ENCODE measurements at regions not wholly inside any gene's neighbourhood (a gene's known extent, or its start where the extent isn't known, plus 50 kb on each side); places are given as distances from the start of the nearest gene placed in this dataset.
A peak's percentile ranks its signal among the peaks of the same experiment; 100 is the strongest.
"Not testable (repeated sequence)": the region's sequence is repeated elsewhere in the genome, so short reads cannot be mapped to it uniquely, and the experiment has no call there.

GRCh38 chr9:33623658-33624586 lies 99.9 kb downstream of the ANKRD18B start:
- Histone ChIP-seq H3K27me3 (ENCODE audit: insufficient read depth, low read depth) (no peaks in the 10 kb centered on the region), H3K4me1 (replicated peaks; ENCODE audit: insufficient read depth) (peaks cover 10% of the 10 kb centered on the region), H3F3A (ENCODE audit: insufficient read depth, low read depth) (no peaks in the 10 kb centered on the region), H3K9me2 (ENCODE audit: insufficient read depth) (no peaks in the 10 kb centered on the region), H3K79me2 (ENCODE audit: low read depth) (no peaks in the 10 kb centered on the region), H3K9me3 (ENCODE audit: insufficient read depth, low read depth) (no peaks in the 10 kb centered on the region), H3K4me2 (peak overlapping the region; percentile 60), H3K4me3 (no peak overlapping the region), H2AFZ (no peak overlapping the region), H3K27ac (no peak overlapping the region), H4K20me1 (ENCODE audit: insufficient read depth) (no peaks in the 10 kb centered on the region), H3K36me3 (ENCODE audit: low read depth) (no peaks in the 10 kb centered on the region)
- DNase-seq: peak; percentile 52 to 64
- no TSS peak for BruUV-seq (replicated peaks)
- ChIA-PET POLR2A (ENCODE audit: unreplicated experiment) (no interaction called here), CTCF (interaction anchor here (0.6 to 1.1 kb wide), 11 partner anchors 94 to 467 kb away, joined by 3 to 12 read pairs (median 7); partner anchors contain the start of gene NOL6)
- no peak for TF ChIP-seq EZH2 (IDR thresholded peaks at IDR 0.05; ENCODE audit: low read depth)
- TF ChIP-seq, protein P1, sequence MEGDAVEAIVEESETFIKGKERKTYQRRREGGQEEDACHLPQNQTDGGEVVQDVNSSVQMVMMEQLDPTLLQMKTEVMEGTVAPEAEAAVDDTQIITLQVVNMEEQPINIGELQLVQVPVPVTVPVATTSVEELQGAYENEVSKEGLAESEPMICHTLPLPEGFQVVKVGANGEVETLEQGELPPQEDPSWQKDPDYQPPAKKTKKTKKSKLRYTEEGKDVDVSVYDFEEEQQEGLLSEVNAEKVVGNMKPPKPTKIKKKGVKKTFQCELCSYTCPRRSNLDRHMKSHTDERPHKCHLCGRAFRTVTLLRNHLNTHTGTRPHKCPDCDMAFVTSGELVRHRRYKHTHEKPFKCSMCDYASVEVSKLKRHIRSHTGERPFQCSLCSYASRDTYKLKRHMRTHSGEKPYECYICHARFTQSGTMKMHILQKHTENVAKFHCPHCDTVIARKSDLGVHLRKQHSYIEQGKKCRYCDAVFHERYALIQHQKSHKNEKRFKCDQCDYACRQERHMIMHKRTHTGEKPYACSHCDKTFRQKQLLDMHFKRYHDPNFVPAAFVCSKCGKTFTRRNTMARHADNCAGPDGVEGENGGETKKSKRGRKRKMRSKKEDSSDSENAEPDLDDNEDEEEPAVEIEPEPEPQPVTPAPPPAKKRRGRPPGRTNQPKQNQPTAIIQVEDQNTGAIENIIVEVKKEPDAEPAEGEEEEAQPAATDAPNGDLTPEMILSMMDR (conservative IDR thresholded peaks at IDR 0.05): peak; percentile 80
- intact Hi-C loops (cut with micrococcal nuclease; ENCODE audit: unreplicated experiment): loop anchor here (1.0 to 2.0 kb wide), 3 partner anchors 98 to 395 kb away; partner anchors contain the start of gene NFX1

- intact Hi-C loops (cut with micrococcal nuclease; ENCODE audit: unreplicated experiment); H3F3A ChIP-seq (ENCODE audit: insufficient read depth, low read depth); H3K79me2 ChIP-seq (ENCODE audit: low read depth); H3K27ac ChIP-seq; BruUV-seq (replicated peaks); H3K36me3 ChIP-seq (ENCODE audit: low read depth); H3K4me3 ChIP-seq; H4K20me1 ChIP-seq (ENCODE audit: insufficient read depth); H2AFZ ChIP-seq; H3K9me2 ChIP-seq (ENCODE audit: insufficient read depth); H3K4me2 ChIP-seq; DNase-seq; H3K27me3 ChIP-seq (ENCODE audit: insufficient read depth, low read depth); H3K9me3 ChIP-seq (ENCODE audit: insufficient read depth, low read depth); H3K4me1 ChIP-seq (replicated peaks; ENCODE audit: insufficient read depth); POLR2A ChIA-PET (ENCODE audit: unreplicated experiment); CTCF ChIA-PET: not testable (repeated sequence)
Observed at GRCh38 chr9:33628318-33628717, 104.3 kb downstream of the ANKRD18B start.

- DNase-seq: no peak
- Histone ChIP-seq H3K4me3 (no peak overlapping the region), H4K20me1 (ENCODE audit: insufficient read depth) (no peaks in the 10 kb centered on the region), H3K36me3 (ENCODE audit: low read depth) (no peaks in the 10 kb centered on the region), H3K27me3 (ENCODE audit: insufficient read depth, low read depth) (no peaks in the 10 kb centered on the region), H3K4me1 (replicated peaks; ENCODE audit: insufficient read depth) (no peaks in the 10 kb centered on the region), H3K4me2 (no peak overlapping the region), H3K9me2 (ENCODE audit: insufficient read depth) (no peaks in the 10 kb centered on the region), H3K27ac (no peak overlapping the region), H3K9me3 (ENCODE audit: insufficient read depth, low read depth) (no peaks in the 10 kb centered on the region), H3F3A (ENCODE audit: insufficient read depth, low read depth) (no peaks in the 10 kb centered on the region), H3K79me2 (ENCODE audit: low read depth) (no peaks in the 10 kb centered on the region), H2AFZ (no peak overlapping the region)
- POLR2A ChIA-PET (ENCODE audit: unreplicated experiment): no interaction called here
- TF ChIP-seq EZH2 (IDR thresholded peaks at IDR 0.05; ENCODE audit: low read depth): no peak
- TF ChIP-seq, protein P1 (conservative IDR thresholded peaks at IDR 0.05): no peak
- CTCF ChIA-PET: interaction anchor here (0.5 kb wide), 1 partner anchor 182 kb away, joined by 3 read pairs; the partner anchor contains the start of gene AQP3
- intact Hi-C loops (cut with micrococcal nuclease; ENCODE audit: unreplicated experiment): no loop called here
- BruUV-seq (replicated peaks): no TSS peak
Observed at GRCh38 chr9:33628865-33629410, 104.9 kb downstream of the ANKRD18B start.
